ENCODE measurements at regions not wholly inside any gene's neighbourhood (a gene's known extent, or its start where the extent isn't known, plus 50 kb on each side); places are given as distances from the start of the nearest gene placed in this dataset. TPM values are rescaled to one million over a fixed set of nuclear protein-coding genes. Genes with fewer than 3 reads are reported as not detected.

Small RNAs in the stretch of these regions (small RNA-seq; reads per million reads assigned to genes)
- not detected for gene PIEZO1P1

Data from K562 (cell line).